K562 (cell line): ENCODE measurements at regions not wholly inside any gene's neighbourhood (a gene's known extent, or its start where the extent isn't known, plus 50 kb on each side); places are given as distances from the start of the nearest gene placed in this dataset.

Experiments
- CEBPG ChIP-seq, 3 experiments: fragments of 200-800 bp in 1 of 3; sonication (Bioruptor generic) in 1 of 3; sonication (generic) in 1 of 3; formaldehyde crosslinking in 1 of 3; IDR thresholded peaks in 2 of 3; conservative IDR thresholded peaks in 1 of 3; 2 replicates each; pipeline versions ENCODE4 v1.6.1 to v1.8.0; 2016 to 2022; ENCODE audit warnings: missing compliant biosample characterization in 2 of 3, missing genetic modification characterization in 2 of 3, mild to moderate bottlenecking in 1 of 3, missing genetic modification reagents in 1 of 3
- GTF2F1 ChIP-seq: IDR thresholded peaks from 2 replicates; pipeline ENCODE4 v1.6.1; 2011; ENCODE audit warnings: low read depth, low read length, improper control_type of control experiment
- KLF1 ChIP-seq: fragments of 450-650 bp; IDR thresholded peaks from 2 replicates; pipeline ENCODE4 v1.6.1; 2016; ENCODE audit warnings: missing genetic modification characterization, missing compliant biosample characterization
- NEUROD1 ChIP-seq: fragments of 150-350 bp; IDR thresholded peaks from 2 replicates; pipeline ENCODE4 v1.6.1; 2014; ENCODE audit warnings: borderline replicate concordance, low read length, low read depth; ENCODE audit not compliant: partially characterized antibody
- ZNF699 ChIP-seq: fragments of 250-450 bp; sonication (Bioruptor Pico); IDR thresholded peaks from 2 replicates; pipeline ENCODE4 v1.8.0; 2021; ENCODE audit warnings: mild to moderate bottlenecking, moderate library complexity; ENCODE audit not compliant: insufficient replicate concordance

DNA sequence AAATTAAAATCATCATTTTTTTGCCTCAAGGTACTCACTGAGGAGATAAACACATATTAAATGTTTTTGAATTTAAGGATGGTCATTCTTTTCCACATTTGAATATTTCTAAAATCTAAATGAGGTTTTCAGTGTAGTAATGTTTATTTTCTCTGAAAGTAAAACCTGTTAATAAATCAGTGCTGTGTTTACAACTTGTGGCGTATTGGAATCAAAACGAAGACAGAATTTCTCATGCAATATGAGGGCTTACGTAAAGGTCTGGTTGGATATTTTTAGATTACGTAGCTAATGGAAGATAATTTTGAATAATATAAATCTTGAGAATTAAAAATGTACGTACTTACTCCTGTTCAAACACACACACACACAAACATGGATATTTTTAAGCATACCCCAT is 106.8 kb upstream of the LUZP2 start:
- no peak for TF ChIP-seq GTF2F1
- no peak for TF ChIP-seq KLF1 (tag)
- no peak for TF ChIP-seq NEUROD1
- TF ChIP-seq CEBPG (CRISPR knock-in tag; IDR thresholded peaks at IDR 0.05), result no peak
- TF ChIP-seq CEBPG (tag; conservative IDR thresholded peaks at IDR 0.05 in 1 of 2, IDR thresholded peaks at IDR 0.05 in 1 of 2), result no peak
- TF ChIP-seq ZNF699, result no peak
